ENCODE measurements at regions not wholly inside any gene's neighbourhood (a gene's known extent, or its start where the extent isn't known, plus 50 kb on each side); places are given as distances from the start of the nearest gene placed in this dataset.

DNA sequence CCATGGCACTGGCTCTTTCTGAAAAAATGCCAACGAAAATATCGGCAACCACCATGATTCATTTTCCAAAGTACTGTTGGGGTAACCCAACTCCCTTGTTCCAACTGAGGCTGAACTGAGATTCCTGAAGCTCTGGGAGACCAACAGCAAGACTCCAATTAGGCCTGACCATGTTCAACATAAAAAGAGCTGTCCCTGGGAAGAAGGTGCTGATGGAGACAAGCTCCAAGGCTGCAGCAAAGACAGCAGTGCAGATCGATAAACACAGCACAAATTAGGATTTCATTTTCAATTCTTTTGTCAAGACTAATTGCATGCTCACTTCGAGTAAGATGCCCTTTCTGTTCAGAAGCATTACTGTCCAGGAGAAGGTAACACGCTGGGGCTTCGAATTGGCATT, 968.0 kb downstream of the UQCRFS1 start:
- no peak for DNase-seq

DNA sequence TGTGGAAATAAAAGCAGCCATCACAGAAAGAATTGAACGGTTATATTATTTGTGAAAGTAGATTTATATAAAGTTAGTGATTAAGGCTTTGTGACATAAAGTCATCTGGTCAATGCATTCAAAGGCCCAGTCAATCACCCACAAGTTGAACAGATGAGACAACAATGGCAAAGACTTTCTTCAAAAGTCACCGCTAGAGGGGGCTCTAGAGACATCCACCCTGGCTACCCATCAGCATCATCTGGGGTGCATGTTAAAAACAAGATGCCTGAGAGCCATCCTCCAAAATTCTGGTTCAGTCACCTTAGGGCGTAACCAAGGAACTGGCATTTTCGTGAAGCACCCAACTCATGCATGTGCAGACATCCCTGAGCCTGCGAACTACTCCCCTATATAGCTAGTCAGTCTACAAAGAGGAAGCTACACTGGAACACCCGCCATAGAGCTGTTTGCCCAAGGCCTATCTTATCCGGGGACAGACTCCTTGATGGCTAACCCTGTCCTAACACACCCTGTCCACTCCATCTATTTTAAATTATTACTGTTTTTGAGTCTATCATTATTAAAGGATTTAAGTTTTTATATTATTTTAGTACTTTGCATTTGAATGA, 970.5 kb downstream of the UQCRFS1 start:
- no peak for DNase-seq

DNA sequence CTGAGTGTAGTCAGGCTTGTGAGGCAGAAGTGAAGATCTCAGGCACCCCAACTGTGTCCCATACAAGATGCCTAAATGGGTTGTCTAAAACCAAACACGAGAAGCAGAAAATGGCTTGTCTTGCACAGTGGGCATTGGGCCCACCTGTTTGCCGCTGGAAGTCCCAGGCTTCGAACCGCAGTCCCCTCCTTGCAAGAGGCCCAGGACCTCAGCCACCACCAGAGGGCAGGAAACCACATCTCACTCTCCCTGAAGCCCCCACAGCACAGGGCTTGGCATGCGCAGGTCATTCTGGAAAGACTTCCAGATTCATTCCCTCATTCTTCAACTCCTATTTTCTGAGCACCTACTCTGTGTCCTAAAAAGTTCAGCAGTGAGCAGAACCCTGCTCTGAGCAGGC, 973.7 kb downstream of the UQCRFS1 start:
- DNase-seq = no peak

DNA sequence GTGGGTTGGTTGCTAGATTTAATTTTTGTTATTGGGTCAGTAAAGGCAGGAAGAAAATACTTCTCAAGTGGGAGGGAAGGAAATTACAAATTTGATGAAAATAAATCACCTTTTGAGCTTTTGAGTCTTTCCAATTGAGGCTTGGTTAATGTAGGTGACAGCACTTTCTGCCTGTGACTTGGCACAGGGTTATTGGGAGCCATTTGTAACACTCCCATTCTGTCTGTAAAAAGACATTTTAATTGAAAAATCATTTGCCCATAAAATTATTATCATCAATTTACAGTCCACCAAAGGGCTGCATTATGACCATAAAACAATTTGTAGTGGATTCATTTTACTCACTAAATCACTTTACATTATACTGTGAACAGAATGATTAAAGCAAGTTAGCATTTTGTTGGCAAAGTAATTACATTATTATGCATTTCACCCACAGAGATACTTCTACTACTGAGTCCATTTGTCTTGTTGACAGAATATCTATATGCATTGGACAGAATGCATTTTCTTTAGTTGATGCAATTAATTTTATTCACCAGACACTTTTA, 974.6 kb downstream of the UQCRFS1 start:
- DNase-seq = no peak

DNA sequence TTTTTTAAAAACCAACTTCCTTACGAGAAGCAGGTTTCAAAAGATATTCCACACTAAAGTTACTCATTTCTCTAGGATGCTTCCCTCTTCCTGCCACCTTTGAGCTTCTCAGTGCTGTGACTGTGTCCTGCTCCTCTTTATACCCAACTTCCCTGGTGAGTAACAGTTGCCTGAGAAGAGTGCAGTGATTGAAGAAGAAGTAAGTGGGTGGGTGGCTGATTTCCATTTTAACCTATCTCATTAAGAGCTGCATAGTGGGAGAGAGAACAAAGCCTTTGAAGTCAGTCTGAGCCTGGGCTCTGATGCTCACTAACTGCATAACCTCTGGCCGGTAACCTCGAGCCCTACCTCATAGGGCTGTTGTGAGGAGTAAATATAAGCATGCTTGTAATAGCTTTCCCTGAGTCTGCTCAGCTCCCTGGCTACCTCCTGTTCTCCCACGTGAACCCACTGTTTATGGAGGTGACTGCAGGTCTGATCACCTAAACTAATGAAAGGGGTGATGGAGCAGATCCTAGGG, 977.3 kb downstream of the UQCRFS1 start:
- DNase-seq = no peak

DNA sequence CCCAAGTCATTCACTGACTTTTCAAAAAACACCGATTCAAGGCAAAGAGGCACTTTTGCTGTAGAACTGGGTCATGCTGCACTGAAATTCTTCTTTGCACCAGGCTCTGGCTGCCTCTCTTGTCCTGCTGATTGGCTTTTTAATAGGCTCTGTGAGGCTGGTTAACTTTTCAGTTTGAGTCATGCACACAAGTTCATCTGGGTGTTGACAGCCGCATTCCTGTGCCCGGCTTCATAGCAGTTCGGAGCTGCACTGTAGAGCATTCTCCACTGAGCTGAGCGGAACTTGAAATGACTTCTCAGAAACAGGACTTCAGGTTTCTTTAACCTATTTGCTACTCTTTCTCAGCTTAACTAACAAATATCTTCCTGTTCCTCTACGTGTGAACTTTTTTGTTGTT, 978.3 kb downstream of the UQCRFS1 start:
- no peak for DNase-seq

DNA sequence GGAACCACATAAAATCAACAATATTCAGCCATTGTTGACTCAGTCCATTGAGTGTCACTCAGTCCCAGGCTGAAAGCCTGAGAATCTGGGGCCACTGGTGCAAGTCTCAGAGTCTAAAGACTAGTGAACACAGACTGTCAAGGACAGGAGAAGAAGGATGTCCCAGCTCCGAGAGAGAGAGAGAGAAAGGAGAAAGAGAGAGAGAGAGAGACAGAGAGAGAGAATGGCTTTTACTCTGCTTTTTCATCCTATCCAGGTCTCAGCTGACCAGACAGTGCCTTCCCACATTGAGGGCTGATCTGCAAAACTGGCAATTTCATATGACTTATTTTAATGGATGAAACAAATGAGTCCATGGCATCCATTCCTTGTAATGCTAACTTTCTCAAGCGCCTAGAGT, 984.1 kb downstream of the UQCRFS1 start:
- DNase-seq = no peak

DNA sequence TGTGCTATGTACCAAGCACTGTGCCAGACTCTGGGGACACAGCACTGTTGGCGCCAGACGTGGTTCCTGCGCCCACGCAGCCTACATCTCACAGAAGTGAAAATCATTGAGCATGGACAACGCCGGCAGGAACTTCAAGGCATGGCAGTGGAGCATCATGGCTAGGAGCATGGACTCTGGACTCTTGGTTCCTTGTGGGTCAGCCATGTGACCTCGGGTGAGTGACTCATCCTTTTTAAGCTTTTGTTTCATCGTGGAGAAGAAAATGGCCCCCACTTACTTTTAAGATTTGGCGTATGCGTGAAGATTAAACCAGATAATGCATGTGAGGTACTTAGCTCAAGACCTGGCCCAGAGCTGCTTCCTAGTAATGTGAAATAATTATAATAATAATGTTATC, 988.5 kb downstream of the UQCRFS1 start:
- no peak for DNase-seq

DNA sequence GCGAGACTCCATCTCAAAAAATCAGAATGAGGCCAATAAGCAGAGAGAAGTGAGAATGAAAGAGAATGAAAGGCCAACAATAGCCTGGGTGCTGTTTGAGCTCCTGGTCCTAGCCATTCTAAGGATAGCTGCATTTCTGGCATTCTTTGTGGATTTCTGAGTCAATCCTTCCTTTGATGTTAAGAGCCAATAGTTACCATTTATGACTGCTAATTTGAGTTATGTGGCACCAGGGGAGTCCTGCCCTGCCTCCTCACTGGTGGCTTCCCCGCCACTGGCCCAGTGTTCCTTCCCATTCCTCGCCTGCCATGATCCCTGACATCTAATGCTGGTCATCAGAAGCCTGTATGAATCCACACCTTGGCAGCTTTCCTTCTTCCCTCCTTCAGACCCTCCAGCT, 991.2 kb downstream of the UQCRFS1 start:
- no peak for DNase-seq

DNA sequence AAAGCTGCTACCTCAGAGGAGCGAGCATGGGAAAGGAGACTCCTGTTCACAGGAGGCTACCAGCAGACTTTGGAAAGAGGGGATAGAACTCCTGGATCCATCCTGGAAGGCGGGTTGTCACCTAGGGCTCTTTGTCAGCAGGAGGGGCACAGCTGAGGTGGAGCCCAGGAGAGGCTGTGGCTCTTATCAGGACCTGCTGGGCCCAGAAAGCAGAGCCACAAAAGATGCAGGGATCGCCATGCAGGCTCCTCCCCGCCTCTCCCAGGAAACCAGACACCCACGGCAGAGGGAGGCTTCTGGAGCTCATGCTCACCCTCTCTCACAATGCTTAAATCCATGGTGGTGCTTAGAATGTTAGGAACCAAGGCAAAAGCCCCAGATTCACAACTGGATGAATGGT, 994.2 kb downstream of the UQCRFS1 start:
- DNase-seq = no peak

DNA sequence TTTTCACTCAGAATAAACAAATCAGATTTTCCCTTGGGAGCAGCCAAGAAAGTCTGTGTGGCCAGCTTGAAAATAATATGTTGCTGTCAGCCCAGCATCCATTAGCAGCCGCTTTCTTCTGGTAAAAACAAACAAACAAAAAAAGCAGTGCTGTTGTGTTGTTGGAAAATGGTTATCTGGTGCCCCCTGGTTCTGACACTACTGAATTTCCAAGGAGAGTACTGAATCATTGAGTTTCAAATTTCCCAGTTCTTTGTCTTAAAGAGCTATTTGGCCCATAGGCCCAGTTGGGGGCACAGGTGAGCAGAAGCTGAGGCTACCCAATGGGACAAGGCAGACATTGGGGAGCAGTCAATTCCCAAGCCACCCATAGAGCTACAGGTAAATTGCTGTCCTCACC, 995.9 kb downstream of the UQCRFS1 start:
- no peak for DNase-seq

DNA sequence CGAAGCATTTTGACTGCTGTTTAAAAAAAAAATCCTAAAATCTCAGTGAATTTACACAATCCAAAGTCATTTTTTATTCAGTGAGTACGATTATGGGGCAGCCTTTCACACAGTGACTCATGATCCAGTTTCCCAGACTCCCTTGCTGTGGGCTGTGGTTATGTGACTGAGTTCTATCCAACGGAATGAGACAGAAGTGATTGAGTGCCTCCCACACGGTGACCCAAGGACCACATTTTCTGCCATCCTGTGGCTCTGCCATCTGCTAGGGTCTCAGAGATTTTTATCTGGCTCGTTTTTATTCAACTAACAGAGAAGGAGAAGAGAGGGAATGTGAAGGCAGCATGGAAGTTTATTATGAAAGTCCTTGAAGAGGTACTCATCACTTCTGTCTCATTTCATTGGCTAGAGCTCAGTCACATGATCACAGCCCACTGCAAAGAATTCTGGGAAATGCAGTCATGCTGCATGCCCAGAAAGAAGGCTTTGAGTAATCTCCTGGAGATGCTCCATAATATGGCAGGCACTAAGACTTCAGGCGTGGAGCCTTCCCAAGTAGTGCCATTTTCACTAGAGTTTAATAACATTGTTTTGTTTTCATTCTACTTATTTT, 999.4 kb downstream of the UQCRFS1 start:
- DNase-seq = no peak

DNA sequence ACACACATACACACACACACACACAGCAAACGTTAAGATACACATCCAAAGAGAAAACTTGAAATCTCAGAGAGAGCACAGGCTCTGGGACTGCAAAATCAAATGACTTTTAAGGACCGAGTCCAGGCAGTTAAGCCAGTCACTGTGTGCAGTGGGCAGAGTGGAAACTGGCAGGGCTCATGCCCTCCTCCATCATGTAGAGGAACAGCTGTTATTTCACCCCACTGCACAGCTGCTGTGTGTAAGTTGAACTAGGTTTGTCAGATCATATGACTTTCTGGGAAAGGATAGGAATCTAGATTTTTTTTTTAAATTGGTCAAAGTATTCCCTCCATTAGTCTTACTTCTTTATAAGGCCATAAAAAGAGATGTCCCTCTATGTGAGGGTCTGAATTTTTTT, 1002.1 kb downstream of the UQCRFS1 start:
- DNase-seq = no peak

DNA sequence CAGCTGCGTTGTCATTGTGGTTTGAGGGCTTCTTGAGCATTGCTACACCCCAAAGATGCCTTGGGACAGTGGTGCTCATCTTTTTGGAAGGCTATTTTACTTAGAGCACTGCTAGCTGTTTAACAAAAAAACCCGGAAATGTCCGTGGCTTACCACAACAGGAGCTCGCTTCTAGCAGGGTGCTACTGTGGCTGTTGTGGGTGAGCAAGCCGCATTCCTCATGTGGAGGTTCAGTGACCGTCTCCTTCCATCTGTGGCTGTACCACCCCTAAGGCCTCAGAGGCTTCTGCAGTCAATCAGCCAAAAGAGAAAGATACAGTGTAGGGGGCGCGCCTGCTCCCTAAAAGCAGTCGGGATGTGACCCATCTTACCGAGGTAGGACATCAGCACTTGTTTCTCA, 1004.2 kb downstream of the UQCRFS1 start:
- no peak for DNase-seq

DNA sequence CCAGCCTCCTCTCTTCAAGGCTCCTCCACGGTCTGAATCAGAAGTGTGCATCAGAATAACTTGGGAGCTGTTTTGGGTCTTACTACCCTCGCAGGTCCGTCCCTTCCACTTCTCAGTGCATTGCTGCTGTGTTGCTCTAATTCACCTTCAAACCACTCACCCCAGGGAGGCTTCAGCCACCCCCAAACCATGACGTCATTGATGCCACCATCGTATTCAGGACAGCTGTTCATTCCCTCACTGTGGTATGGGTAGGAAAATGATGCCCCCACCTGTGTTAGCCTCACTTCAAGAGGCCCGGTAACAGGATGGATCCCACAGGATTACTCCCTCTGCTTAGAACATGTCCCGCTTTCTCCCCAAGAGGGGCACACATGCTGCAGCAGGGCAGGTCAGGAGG, 1005.7 kb downstream of the UQCRFS1 start:
- no peak for DNase-seq

DNA sequence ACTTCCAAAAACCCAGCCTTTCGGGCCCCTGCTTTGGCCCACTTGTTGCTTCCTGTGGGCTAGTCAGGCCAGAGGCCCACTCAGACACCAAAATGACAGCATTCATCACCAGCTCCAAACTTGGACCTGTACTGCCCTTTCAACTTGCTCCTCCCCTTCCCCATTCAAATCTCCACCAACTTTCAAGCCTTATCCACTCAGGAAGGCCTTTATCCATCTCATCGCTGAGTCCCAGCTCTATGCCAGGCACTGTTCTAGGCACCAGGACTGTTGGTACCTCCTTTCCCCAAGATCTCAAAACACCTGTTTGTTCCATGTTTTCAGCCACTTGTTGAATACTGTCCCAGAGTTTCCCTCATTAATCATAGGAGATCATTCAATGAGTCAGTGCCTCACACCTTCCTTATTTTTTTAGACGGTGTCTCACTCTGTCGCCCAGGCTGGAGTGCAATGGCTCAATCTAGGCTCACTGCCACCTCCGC, 1011.4 kb downstream of the UQCRFS1 start:
- DNase-seq = no peak

DNA sequence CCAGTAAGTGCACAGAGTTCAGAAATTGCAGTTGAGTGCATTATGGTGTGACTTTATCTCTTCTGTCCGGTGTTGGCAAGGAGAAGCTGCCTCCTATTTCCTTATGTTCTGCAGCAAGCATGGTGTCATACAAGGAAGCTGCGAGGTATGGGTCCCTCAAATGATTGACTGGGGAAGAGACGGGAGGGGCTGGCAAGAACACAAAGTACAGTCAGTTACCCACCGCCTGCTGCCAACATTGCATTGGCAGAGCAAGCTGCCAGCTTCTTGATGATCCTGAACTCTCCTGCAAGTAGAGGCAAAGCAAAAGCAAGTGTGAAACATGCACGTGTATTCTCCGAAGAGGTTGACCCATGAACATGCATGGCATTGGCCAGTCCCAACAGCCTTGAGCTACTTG, 1013.6 kb downstream of the UQCRFS1 start:
- no peak for DNase-seq

DNA sequence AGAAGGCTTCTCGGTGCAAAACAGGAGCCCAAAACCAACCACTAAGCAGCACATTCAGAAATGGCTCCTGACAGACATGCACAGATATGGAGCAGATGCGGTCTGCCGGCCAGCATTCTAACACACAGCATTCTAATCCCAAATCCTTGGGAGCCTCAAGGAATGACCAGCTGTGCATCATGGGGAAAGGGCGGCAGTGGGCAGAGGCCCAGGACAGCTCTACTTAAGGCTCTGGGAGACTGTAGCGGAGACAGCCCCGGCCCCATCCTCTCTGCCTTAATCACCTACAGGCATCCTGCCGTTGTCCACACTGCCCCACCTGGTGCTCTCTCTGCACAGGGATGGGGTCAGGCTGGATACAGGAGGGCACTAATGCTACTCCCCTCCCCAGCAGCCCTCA, 1016.0 kb downstream of the UQCRFS1 start:
- DNase-seq = no peak

DNA sequence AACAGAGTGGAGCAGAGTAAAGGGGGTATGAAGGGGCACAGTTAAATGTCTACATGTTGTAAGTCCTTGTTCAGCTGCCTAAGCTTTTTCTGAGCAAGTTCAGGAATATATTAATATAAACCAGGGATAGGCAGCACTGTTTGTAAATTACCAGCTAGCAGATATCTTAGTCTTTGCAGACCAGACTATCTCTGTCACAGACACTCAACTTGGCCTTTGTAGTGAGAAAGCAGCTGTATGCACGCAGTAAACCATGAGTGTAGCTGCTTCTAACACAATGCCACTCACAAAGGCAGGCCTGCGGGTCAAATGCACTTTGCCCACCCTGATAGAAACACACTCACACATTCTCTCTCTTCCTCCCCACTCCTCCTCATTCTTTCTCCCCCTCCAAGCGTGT, 1016.9 kb downstream of the UQCRFS1 start:
- no peak for DNase-seq

DNA sequence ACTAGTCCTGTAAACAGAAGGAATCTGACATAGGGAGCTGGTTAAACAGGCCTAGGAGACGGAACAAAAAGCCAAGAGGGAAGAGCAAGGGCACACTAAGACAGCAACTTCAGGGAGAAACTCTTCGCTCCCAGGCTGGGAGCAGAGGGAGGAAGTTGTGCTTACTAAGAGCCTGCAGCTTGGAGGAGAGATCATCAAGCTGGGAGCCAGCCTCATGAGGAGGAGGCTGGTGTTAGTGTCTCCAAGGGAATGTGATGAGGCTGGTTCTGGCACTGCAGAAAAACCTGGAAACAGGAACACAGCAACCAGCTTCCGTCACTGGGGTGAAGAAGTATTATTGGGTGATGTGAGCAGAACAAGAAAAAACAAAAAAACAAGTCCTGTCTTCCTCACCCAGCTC, 1027.3 kb downstream of the UQCRFS1 start:
- no peak for DNase-seq

DNA sequence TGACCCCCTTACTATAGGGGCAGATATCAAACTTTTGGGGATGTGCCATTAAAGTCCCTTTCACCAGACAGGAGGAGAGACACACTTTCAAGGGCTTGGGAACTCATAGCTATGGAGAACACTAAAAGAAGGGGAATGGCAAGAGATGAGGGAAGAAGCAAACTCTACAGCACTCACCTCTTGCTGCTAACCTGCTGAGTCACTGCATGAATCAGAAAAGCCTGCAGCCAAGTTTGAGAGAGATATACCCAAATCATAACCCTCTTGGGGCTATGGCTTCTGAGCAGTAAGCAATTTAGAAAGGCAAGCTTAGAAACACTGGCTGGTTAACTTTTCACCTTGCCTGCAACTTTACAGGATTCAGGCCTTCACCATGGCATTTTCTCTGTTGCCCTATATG, 1028.0 kb downstream of the UQCRFS1 start:
- no peak for DNase-seq

DNA sequence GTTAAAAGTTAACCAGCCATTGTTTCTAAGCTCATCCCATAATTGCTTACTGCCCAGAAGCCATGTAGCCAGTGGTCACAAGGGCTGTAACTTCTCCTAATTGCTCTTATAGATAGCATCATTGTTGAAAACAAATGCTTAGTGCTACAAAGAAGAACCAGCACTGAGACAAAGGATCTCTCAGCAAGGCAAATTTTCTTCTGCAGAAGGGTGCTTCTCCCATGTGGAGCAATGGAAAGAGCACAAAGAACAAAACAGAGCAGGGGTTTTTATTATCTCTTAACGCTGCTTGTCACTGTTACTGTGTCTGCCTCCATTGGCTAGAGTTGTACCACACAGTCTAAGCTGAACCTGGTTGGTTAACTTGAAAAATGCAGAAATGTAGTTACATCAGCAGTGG, 1036.8 kb downstream of the UQCRFS1 start:
- DNase-seq = no peak

DNA sequence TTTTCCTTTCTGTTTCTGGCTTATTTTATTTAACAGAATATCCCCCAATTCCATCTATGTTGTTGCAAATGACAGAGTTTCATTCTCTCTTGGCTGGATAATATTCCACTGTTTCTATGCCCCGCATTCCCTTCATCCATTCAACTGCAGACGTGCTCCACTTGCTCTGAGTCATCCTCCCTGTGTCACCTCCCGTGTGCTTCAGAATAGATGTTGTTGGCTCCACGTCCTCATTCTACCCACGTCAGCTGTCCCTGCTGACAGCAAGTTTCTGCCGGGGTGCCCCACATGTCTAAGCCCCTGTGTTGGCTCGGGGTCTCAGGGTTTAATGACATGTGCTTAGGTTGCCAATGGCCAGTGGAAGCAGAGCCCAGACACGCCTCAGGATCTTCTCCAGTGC, 1041.0 kb downstream of the UQCRFS1 start:
- DNase-seq = no peak

DNA sequence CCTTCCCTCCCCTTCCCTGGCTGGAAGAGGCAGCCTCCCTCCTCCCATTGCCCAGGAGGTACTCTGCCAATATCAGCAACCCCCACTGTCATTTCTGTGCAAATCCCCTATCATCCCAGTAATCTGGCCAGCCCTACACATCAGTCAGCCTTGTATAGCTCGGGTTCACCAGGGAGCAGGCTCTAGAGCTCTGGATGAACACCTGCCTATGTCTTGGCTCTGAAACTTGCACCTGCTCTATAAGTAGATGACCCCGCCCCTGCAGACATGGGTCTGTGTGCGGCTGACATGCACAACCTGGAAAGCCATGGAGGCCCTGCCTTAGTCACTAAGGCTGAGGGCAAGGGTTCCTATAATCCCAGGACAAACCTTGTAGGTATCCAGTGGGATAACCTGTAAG, 1042.9 kb downstream of the UQCRFS1 start:
- DNase-seq = no peak

All from activated CD4-positive, alpha-beta T cell treated with anti-CD3 and anti-CD28 coated beads for 1 hour (primary cell).